HL-60 (cell line): ENCODE measurements at regions not wholly inside any gene's neighbourhood (a gene's known extent, or its start where the extent isn't known, plus 50 kb on each side); places are given as distances from the start of the nearest gene placed in this dataset.

Experiments
- DNase-seq, 2 experiments: peaks; one replicate each; pipeline ENCODE4 v3.0.0-alpha.2; 2010 to 2020; ENCODE audit warnings: low read depth in 1 of 2, low spot score in 1 of 2
- H3K27ac ChIP-seq: fragments of 250-450 bp; sonication (Bioruptor Pico); replicated peaks from 2 replicates; pipeline ENCODE4 v1.5.1; 2020; ENCODE audit warnings: mild to moderate bottlenecking, moderate library complexity
- H3K27me3 ChIP-seq: fragments of 250-450 bp; sonication (Bioruptor Pico); 2 replicates; pipeline ENCODE4 v1.5.1; 2021; ENCODE audit warnings: mild to moderate bottlenecking, moderate library complexity; ENCODE audit not compliant: insufficient read depth, poor library complexity, severe bottlenecking
- H3K4me3 ChIP-seq: replicated peaks from 2 replicates; pipeline ENCODE4 v1.5.1; 2011; ENCODE audit warnings: mild to moderate bottlenecking, control low read depth, low read length; ENCODE audit not compliant: insufficient read depth
- GABPA ChIP-seq: IDR thresholded peaks from 2 replicates; pipeline ENCODE4 v1.6.1; 2012; ENCODE audit warnings: low read depth
- POLR2AphosphoS5 ChIP-seq: IDR thresholded peaks from 2 replicates; pipeline ENCODE4 v1.6.1; 2012; ENCODE audit warnings: low read depth
- SPI1 ChIP-seq: IDR thresholded peaks from 2 replicates; pipeline ENCODE4 v1.6.1; 2012; ENCODE audit warnings: low read depth, mild to moderate bottlenecking, borderline replicate concordance
- TF ChIP-seq, protein P1 (sequence below): IDR thresholded peaks from one replicate; pipeline ENCODE4 v1.5.1; 2011; ENCODE audit warnings: low read length, control low read depth, inconsistent platforms; ENCODE audit not compliant: insufficient read depth
- TF ChIP-seq, protein P2 (sequence below): IDR thresholded peaks from 2 replicates; pipeline ENCODE4 v1.6.1; 2012; ENCODE audit warnings: low read depth; ENCODE audit not compliant: insufficient replicate concordance

DNA sequence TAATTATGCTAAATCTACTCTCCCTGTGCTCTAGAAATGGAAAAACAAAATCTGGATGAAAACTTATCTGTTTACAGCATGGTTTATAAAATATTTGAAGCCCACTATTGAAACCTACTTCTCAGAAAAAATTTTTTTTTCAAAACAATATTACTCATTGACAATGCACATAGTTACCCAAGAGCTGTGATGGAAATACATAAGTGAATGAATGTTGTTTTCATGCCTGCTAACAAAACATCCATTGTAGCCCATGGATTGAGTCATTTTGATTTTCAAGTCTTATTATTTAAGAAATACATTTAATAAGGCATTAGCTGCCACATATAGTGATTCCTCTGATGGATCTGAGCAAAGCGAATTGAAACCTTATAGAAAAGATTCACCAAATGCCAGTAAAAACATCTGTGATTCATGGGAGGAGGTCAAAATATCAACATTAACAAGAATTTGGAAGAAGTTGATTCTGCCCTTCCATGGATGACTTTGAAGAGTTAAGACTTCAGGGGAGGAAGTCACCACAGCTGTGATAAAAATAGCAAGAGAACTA is 144.7 kb upstream of the HHIP start:
- TF ChIP-seq, protein P1, sequence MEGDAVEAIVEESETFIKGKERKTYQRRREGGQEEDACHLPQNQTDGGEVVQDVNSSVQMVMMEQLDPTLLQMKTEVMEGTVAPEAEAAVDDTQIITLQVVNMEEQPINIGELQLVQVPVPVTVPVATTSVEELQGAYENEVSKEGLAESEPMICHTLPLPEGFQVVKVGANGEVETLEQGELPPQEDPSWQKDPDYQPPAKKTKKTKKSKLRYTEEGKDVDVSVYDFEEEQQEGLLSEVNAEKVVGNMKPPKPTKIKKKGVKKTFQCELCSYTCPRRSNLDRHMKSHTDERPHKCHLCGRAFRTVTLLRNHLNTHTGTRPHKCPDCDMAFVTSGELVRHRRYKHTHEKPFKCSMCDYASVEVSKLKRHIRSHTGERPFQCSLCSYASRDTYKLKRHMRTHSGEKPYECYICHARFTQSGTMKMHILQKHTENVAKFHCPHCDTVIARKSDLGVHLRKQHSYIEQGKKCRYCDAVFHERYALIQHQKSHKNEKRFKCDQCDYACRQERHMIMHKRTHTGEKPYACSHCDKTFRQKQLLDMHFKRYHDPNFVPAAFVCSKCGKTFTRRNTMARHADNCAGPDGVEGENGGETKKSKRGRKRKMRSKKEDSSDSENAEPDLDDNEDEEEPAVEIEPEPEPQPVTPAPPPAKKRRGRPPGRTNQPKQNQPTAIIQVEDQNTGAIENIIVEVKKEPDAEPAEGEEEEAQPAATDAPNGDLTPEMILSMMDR = no peak
- TF ChIP-seq POLR2AphosphoS5 (no peak), SPI1 (no peak), GABPA (no peak)
- TF ChIP-seq, protein P2, sequence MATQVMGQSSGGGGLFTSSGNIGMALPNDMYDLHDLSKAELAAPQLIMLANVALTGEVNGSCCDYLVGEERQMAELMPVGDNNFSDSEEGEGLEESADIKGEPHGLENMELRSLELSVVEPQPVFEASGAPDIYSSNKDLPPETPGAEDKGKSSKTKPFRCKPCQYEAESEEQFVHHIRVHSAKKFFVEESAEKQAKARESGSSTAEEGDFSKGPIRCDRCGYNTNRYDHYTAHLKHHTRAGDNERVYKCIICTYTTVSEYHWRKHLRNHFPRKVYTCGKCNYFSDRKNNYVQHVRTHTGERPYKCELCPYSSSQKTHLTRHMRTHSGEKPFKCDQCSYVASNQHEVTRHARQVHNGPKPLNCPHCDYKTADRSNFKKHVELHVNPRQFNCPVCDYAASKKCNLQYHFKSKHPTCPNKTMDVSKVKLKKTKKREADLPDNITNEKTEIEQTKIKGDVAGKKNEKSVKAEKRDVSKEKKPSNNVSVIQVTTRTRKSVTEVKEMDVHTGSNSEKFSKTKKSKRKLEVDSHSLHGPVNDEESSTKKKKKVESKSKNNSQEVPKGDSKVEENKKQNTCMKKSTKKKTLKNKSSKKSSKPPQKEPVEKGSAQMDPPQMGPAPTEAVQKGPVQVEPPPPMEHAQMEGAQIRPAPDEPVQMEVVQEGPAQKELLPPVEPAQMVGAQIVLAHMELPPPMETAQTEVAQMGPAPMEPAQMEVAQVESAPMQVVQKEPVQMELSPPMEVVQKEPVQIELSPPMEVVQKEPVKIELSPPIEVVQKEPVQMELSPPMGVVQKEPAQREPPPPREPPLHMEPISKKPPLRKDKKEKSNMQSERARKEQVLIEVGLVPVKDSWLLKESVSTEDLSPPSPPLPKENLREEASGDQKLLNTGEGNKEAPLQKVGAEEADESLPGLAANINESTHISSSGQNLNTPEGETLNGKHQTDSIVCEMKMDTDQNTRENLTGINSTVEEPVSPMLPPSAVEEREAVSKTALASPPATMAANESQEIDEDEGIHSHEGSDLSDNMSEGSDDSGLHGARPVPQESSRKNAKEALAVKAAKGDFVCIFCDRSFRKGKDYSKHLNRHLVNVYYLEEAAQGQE = no peak
- H3K27ac ChIP-seq = no peak overlapping the region
- no peaks in the 10 kb centered on the region for H3K27me3 ChIP-seq
- no peak for DNase-seq
- H3K4me3 ChIP-seq = no peak overlapping the region

DNA sequence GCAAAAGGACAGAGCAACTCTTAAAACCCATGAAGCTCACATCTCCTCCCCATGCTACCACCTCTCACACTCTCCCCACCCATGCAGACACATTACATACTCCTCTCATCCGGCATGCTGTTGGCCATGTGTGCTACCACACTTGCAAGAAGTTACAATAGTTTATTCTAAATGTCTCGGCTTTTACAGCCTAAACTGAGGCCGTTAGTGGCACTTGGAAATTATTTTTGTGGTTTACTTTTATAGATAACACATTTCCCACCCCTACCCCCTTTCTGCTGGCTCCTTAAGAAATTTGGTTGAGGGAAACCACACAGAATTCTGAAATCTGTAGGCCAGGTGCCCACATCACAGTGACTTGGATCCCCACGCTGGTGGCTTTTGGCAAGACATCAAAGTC is 141.1 kb upstream of the HHIP start:
- Histone ChIP-seq H3K4me3 (no peak overlapping the region), H3K27me3 (no peaks in the 10 kb centered on the region), H3K27ac (no peak overlapping the region)
- TF ChIP-seq, protein P2 = no peak
- no peak for TF ChIP-seq GABPA
- TF ChIP-seq SPI1 = no peak
- TF ChIP-seq POLR2AphosphoS5 = no peak
- TF ChIP-seq, protein P1 = no peak
- no peak for DNase-seq

DNA sequence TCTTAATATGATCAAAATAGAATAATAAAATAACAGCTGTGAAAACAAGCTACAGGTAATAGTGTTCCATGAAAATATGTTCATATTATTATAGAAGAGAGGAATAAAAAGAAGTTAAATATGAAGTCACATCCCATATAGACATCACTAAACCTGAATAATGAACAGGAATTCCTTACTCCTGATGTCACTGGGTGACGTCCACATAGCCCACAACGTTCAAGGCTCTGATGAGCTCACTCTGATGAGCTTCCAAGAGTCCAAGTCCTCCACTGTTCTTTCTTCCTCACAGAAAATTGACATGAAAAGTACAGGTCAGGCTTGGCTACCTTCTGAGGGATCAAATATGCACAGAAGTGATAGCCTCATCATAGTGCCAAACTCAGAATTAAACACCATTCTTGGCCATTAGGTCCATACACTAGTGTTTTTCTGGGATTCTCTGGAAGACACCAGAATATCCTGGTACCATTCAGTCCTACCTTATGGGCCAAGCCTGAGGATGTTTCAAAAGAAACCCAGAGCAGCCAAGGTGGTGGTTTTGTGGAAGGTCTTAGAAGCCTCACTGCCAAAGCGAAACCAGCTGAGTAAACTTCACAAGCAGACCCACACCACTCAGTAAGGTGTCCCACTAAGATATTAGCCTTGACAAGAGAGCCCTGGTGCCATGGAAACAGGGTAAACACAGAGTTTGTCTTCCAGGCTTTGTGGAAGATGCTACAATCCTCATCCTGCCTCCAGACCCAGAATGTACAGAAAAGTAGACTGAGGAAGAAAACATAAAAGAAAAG is 138.4 kb upstream of the HHIP start:
- Histone ChIP-seq H3K4me3 (no peak overlapping the region), H3K27me3 (no peaks in the 10 kb centered on the region), H3K27ac (no peak overlapping the region)
- TF ChIP-seq, protein P2 = no peak
- TF ChIP-seq POLR2AphosphoS5 (no peak), GABPA (no peak), SPI1 (no peak)
- TF ChIP-seq, protein P1 = no peak
- no peak for DNase-seq
